Loucy (cell line): ENCODE measurements at regions not wholly inside any gene's neighbourhood (a gene's known extent, or its start where the extent isn't known, plus 50 kb on each side); places are given as distances from the start of the nearest gene placed in this dataset.

ENCODE experiments used
- CTCF ChIP-seq: fragments of 200-600 bp; sonication (generic); conservative IDR thresholded peaks from 2 replicates; pipeline ENCODE4 v1.5.1; 2014; ENCODE audit warnings: mild to moderate bottlenecking, antibody characterized with exemption, low read length
- EZH2phosphoT487 ChIP-seq: fragments of 200-600 bp; IDR thresholded peaks from 2 replicates; pipeline ENCODE4 v1.6.1; 2018; ENCODE audit warnings: antibody characterized with exemption, mild to moderate bottlenecking, moderate library complexity, borderline replicate concordance

- TF ChIP-seq CTCF (no peak), EZH2phosphoT487 (no peak)
These were observed 263.9 kb downstream of the HIVEP2 start for GRCh38 chr6:142681099-142681498.
